Osteocyte (in vitro differentiated cells): ENCODE measurements at regions not wholly inside any gene's neighbourhood (a gene's known extent, or its start where the extent isn't known, plus 50 kb on each side); places are given as distances from the start of the nearest gene placed in this dataset.

Experiments
- DNase-seq: peaks from one replicate; pipeline ENCODE4 v3.0.0; 2021; ENCODE audit warnings: mixed read lengths; ENCODE audit not compliant: unreplicated experiment; ENCODE audit errors: extremely low spot score
- H3K27ac Mint-ChIP-seq: one replicate; pipeline ENCODE4 v1.8.0; 2021; ENCODE audit warnings: mild to moderate bottlenecking, mixed read lengths; ENCODE audit not compliant: unreplicated experiment
- H3K27me3 Mint-ChIP-seq: one replicate; pipeline ENCODE4 v1.8.0; 2021; ENCODE audit warnings: mixed read lengths; ENCODE audit not compliant: unreplicated experiment
- H3K36me3 Mint-ChIP-seq: one replicate; pipeline ENCODE4 v1.8.0; 2021; ENCODE audit warnings: mixed read lengths; ENCODE audit not compliant: unreplicated experiment
- H3K4me1 Mint-ChIP-seq: one replicate; pipeline ENCODE4 v1.8.0; 2021; ENCODE audit warnings: mixed read lengths; ENCODE audit not compliant: unreplicated experiment
- H3K4me3 Mint-ChIP-seq: one replicate; pipeline ENCODE4 v1.8.0; 2021; ENCODE audit warnings: mild to moderate bottlenecking, moderate library complexity, mixed read lengths; ENCODE audit not compliant: unreplicated experiment
- H3K9me3 Mint-ChIP-seq: one replicate; pipeline ENCODE4 v1.8.0; 2021; ENCODE audit warnings: mixed read lengths; ENCODE audit not compliant: unreplicated experiment
- TF ChIP-seq, protein P1 (sequence below): fragments of 200-600 bp; sonication (generic); IDR thresholded peaks from 2 replicates; pipeline ENCODE4 v1.5.0; 2021; ENCODE audit warnings: antibody characterized with exemption, mild to moderate bottlenecking, moderate library complexity

DNA sequence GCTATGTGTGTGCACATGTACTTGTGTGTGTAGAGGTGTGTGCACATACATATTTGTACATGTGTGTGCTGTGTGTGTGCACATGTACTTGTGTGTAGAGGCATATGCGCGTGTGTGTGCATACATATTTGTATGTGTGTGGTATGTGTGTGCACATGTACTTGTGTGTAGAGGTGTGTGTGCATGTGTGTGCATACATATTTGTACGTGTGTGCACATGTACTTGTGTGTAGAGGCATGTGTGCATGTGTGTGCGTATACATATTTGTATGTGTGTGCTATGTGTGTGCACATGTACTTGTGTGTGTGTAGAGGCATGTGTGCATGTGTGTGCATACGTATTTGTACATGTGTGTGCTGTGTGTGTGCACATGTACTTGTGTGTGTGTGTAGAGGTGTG, 291.9 kb downstream of the AJAP1 start:
- peaks cover 61% of the 10 kb centered on the region for H3K9me3 Mint-ChIP-seq
- H3K4me1 Mint-ChIP-seq = no peaks in the 10 kb centered on the region
- no peaks in the 10 kb centered on the region for H3K36me3 Mint-ChIP-seq
- no peak overlapping the region for H3K4me3 Mint-ChIP-seq
- no peak for DNase-seq
- no peaks in the 10 kb centered on the region for H3K27me3 Mint-ChIP-seq
- no peak overlapping the region for H3K27ac Mint-ChIP-seq
- TF ChIP-seq, protein P1, sequence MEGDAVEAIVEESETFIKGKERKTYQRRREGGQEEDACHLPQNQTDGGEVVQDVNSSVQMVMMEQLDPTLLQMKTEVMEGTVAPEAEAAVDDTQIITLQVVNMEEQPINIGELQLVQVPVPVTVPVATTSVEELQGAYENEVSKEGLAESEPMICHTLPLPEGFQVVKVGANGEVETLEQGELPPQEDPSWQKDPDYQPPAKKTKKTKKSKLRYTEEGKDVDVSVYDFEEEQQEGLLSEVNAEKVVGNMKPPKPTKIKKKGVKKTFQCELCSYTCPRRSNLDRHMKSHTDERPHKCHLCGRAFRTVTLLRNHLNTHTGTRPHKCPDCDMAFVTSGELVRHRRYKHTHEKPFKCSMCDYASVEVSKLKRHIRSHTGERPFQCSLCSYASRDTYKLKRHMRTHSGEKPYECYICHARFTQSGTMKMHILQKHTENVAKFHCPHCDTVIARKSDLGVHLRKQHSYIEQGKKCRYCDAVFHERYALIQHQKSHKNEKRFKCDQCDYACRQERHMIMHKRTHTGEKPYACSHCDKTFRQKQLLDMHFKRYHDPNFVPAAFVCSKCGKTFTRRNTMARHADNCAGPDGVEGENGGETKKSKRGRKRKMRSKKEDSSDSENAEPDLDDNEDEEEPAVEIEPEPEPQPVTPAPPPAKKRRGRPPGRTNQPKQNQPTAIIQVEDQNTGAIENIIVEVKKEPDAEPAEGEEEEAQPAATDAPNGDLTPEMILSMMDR = no peak

DNA sequence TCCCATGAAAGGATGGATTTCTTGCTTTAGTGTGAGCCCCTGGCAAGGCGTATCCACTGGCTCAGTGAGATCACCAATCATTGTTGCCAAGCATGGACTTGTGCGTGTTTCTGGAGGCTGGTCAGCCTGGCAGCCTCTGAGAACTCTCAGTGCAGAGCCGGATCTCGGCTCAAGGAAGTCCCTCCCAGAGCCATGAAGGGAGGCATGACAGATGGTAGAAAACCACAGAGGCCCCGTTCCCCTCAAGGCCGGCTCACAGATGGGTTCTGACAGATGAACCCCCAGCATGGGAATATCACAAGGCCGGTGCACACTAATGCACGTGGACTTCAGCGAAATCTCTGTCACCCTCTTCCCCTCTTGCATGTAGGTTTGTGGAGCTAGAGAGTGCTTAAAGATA, 290.5 kb downstream of the AJAP1 start:
- H3K36me3 Mint-ChIP-seq = no peaks in the 10 kb centered on the region
- peaks cover 56% of the 10 kb centered on the region for H3K9me3 Mint-ChIP-seq
- no peaks in the 10 kb centered on the region for H3K4me1 Mint-ChIP-seq
- no peak for DNase-seq
- TF ChIP-seq, protein P1 = no peak
- H3K27ac Mint-ChIP-seq = no peak overlapping the region
- H3K27me3 Mint-ChIP-seq = no peaks in the 10 kb centered on the region
- no peak overlapping the region for H3K4me3 Mint-ChIP-seq

DNA sequence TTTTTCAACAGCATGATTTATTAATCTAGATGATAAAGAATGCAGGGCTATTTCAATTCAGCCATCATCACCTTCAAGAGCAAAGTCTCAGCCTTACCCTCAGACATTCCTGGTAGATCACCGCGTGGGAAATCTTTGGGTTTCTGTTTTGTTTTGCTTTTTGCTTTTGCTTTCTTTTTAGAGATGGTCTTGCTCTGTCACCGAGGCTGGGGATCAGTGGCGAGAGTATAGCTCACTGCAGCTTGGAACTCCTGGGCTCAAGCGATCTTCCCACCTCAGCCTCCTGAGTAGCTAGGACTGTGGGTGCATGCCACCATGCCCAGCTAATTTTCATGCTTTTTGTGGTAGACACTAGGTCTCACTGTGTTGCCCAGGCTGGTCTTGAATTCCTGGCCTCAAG, 289.7 kb downstream of the AJAP1 start:
- no peak for DNase-seq
- no peaks in the 10 kb centered on the region for H3K4me1 Mint-ChIP-seq
- no peaks in the 10 kb centered on the region for H3K27me3 Mint-ChIP-seq
- TF ChIP-seq, protein P1 = no peak
- H3K4me3 Mint-ChIP-seq = no peak overlapping the region
- H3K36me3 Mint-ChIP-seq = no peaks in the 10 kb centered on the region
- H3K27ac Mint-ChIP-seq = no peak overlapping the region
- peaks cover 59% of the 10 kb centered on the region for H3K9me3 Mint-ChIP-seq

DNA sequence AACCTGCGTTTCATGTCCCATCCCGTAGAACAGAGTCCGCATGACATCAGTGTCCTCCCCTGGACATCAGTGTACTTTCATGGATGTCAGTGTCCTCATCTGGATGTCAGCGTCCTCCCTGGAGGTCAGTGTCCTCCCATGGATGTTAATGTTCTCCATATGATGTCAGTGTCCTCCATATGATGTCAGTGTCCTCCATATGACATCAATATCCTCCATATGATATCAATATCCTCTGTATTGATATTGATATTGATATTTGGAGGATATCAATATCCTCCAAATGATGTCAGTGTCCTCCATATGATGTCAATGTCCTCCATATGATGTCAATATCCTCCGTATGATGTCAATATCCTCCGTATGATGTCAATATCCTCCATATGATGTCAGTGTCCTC, 284.9 kb downstream of the AJAP1 start:
- no peaks in the 10 kb centered on the region for H3K36me3 Mint-ChIP-seq
- H3K4me1 Mint-ChIP-seq = no peaks in the 10 kb centered on the region
- peaks cover 48% of the 10 kb centered on the region for H3K9me3 Mint-ChIP-seq
- DNase-seq = no peak
- no peaks in the 10 kb centered on the region for H3K27me3 Mint-ChIP-seq
- no peak overlapping the region for H3K4me3 Mint-ChIP-seq
- TF ChIP-seq, protein P1 = no peak
- H3K27ac Mint-ChIP-seq = no peak overlapping the region

DNA sequence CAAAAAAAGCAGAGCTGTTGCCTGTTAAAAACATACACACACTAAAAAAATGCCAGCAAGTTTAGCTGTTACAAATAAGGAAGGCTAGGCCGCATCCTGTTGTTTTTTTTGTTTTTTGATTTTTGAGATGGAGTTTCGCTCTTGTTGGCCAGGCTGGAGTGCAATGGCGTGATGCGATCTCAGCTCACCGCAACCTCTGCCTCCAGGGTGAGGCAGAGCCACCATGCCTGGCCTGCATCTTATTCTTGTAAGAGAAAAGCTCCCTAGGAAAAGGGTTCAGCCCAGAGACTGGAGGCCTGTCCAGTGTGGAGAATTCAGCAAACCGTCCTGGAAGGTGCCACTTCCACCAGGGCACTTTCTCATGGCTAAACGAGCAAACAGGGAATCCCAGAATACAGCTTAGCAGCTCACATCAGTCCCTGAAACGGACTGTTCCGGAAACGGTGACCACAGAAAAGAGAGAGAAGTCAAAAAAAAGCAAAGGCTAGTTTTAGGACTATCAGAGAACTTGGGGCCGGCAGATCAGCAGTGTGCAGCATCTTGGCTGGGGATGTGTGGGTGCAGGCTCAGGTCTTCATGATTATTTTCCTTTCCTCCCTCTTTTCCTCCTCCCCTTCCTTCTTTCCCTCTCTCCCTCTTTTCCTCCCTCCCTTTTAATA, 283.6 kb downstream of the AJAP1 start:
- H3K9me3 Mint-ChIP-seq = peaks cover 40% of the 10 kb centered on the region
- TF ChIP-seq, protein P1 = no peak
- H3K4me1 Mint-ChIP-seq = no peaks in the 10 kb centered on the region
- H3K36me3 Mint-ChIP-seq = no peaks in the 10 kb centered on the region
- H3K27me3 Mint-ChIP-seq = no peaks in the 10 kb centered on the region
- H3K4me3 Mint-ChIP-seq = no peak overlapping the region
- H3K27ac Mint-ChIP-seq = no peak overlapping the region
- DNase-seq = no peak
